Embryonic facial prominence (tissue), 1 donor: ENCODE measurements at regions not wholly inside any gene's neighbourhood (a gene's known extent, or its start where the extent isn't known, plus 50 kb on each side); places are given as distances from the start of the nearest gene placed in this dataset.
"Not testable (repeated sequence)": the region's sequence is repeated elsewhere in the genome, so short reads cannot be mapped to it uniquely, and the experiment has no call there.

Source experiments
- DNase-seq: peaks from one replicate; pipeline ENCODE4 v3.0.0-alpha.2; 2016; ENCODE audit errors: extremely low spot score

DNA sequence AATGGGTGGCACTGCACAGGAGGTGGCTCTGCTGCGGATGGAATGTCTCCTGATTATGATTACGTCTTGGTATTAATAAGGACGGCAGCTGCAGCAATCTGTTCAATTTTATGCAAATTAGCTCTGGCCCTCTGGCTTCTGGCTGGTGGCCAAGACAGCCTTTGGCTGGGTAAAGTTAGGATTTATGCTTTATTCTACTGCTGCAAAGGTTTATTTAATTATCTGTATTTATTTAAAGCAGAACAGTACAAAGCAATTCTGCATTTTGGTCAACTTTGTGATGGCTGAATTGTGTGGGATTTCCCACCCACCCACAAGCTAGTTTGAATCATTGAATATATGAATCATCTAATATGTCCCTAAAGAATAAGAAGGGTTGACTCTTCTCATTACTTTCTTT, 745.6 kb upstream of the FAM241A start:
- DNase-seq = no peak

DNA sequence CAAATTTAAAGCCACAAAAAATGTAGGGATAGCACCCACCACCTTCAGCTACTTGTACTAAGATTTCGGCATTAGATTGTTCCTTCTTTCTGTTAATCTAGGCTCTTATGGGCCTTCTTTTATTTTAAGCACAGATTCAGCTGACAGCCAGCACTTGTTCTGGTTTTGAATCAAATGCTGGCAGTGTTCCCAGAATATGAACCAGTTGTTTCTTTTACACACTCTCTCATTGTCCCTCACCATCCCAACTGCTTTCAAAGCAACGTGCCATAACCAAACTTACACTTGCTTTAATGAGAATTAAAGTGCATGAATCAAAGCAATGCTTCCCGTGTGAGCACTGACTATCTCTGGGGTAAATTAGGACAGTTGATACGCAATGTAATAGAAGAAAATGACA, 744.5 kb upstream of the FAM241A start:
- peak; percentile 31 for DNase-seq

DNA sequence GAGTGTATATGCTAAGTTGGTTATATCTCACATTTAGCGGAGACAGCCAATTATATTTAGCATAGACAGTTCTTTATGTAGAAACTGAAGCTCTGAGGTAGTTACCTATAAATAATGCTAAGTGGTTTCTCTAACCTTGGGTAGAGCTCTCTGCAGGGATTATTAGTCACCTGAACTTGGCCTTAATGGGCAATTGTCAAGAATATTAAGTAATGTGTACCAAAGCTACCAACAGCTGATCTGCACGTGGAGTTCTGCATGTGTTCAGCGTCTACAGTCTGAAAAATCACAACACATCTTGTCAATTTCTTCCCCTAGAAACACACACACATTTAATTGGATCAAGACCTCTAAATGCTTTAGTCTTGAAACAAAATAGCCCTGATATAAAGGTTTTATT, 740.6 kb upstream of the FAM241A start:
- DNase-seq = no peak

DNA sequence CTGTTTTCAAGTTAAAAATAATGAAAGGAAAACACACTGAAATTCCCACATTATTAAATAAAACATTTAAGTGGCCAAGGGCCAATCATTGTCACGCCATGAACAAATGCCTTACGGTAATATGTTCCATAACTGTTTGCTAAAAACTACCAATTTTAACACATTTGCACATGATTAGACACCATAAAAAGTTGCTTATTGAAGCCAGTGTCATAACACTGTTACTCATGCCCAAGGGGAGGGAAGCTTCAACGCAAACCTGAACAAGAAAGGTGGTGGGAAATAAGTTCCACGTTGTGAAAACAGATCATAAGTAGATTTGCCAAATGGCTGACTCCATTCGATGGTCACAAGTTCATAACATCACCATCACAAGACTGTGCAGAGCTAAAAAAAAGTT, 739.3 kb upstream of the FAM241A start:
- no peak for DNase-seq

DNA sequence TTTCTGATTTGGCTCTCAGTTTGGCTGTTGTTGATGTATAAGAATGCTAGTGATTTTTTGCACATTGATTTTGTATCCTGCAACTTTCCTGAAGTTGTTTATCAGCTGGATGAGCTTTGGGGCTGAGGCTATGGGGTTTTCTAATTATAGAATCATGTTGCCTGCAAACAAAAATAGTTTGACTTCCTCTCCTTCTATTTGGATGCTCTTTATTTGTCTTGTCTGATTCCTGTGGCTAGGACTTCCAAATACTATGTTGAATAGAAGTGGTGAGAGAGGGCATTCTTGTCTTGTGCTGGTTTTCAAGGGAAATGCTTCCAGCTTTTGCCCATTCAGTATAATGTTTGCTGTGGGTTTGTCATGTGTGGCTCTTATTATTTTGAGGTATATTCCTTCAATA, 734.7 kb upstream of the FAM241A start:
- no peak for DNase-seq

DNA sequence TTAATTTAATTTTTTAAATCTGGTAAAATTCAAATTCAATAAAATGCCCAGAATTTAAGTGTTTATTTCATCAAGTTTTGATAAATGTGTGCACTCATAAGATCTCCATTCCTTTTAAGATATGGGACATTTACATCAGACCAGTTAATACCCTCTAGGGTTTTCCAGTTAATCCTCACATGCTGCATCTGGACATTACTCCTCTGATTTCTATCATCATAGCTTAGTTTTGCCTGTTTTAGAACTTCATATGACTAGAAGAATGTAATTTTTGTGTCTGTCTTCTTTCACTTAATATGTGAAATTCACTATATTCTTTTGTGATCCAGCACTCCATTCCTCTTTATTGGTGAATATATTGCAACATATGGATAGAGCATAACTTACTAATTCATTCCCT, 727.7 kb upstream of the FAM241A start:
- no peak for DNase-seq

DNA sequence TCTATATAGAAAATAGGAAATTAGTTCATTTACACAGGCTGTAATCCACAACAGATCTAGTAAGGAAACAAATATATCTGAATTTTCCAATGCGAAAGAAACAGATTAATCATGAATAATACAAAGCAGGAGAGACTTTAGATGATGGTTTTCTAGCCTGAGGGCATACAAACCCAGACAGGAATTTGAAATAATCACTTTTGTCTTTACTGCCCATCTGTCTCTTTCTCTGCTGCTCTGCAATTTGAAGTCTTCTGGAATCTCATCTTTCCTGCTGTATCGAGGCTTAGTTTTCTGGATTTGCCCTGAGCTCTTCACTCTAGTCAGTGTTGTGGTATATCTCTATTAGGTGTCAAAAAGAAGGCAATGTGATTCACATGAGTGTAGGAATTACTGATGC, 711.8 kb upstream of the FAM241A start:
- no peak for DNase-seq

DNA sequence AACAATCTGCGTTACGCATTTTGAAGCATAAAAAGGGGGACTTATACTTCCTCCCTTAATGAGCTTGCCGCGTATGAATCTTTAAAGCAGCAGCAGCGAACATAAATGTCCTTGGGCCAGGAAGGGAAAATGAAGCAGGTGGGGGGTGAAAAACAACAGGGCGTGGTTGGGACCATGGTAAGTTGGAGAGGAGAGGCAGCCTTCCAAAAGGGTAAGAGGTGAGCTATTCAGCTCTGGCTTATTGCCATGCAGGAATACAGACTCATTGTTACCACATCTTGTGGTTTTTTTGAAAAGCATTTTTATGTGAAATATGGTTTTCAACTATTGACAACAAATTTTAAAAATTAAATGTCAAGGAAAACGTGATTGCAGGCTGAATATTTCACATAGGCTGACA, 710.7 kb upstream of the FAM241A start:
- DNase-seq = no peak

DNA sequence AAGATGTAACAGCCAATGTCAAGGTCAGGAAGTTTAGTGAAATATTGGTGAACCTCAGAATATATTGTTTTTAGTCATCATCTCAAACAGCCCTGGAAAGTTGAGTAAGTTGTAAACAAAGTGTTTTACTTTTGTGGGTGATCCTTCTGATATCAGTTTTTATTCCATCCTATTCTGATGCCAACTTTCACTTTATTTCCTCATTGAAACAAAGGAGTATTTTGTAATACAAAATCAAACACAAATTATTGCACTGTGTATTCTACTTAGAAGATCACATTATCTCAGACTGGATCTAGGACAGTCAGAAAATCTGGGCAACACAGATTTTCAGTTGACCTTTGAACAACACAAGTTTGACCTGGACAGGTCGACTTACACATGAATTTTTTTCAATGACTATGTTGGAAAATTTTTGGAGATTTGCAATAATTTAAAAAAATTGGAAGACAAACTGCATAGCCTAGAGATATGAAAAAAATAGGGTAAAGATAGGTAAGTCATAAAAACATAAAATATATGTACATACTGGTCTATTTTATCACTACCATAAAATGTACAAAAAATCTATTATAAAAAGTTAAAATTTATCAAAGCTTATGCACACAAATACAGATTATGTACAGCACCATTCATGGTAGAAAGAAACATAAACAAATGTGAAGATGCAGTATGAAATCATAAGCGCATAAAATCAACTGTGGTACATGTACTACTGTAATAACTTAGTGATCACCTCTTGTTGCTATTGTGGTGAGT, 709.1 kb upstream of the FAM241A start:
- DNase-seq = no peak

DNA sequence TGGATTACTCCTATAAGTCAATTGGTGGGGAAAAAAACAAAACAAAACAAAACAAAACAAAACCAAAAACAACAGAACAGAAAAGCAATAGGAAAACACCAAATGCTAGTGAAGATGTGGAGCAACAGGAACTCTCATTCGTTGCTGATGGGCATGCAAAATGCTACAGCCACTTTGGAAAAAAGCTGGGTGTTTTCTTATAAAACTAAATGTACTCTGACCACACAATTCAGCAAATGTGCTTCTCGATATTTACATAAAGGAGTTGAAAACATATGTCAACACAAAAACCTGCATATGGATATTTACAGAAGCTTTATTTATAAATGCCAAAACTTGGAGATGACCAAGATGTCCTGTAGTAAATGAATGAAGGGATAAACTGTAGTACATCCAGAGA, 703.6 kb upstream of the FAM241A start:
- no peak for DNase-seq

DNA sequence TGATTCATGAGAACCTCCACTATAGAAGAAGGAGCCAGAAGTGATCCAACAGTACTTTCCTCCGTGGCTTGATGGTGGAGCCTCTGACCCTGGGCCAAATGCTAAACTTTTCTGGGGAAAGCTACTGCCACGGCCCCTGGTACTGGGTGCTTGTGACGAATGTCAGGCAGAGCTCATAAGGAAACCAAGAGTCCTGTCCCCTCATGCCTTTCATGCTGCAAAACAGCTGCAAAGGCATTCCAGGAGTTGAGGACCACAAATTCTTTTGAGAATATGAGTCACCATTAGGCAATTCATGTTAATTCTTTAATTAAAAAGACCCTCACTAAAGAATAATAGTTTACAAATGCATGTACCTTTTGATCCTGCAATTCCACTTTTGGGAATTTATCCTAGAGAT, 700.4 kb upstream of the FAM241A start:
- DNase-seq = not testable (repeated sequence)

DNA sequence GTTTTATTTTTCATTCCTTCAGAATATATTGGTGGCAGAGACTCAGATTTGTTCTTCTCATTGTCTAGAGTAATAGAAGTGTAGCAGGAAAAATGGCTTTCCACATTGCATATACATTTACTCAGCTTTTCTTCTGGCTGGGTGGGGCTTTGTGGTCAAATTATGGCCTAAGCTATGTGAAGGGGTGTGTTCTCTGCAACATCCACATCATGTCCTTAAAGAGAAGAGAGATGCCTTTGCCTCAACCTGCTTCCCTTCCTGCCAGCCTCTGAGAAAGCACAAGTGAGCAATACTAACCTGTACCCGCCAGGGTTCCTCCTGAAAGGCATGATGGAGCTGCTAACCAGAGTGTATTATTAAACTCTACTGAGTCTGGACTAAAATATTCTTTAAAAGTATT, 695.6 kb upstream of the FAM241A start:
- no peak for DNase-seq

DNA sequence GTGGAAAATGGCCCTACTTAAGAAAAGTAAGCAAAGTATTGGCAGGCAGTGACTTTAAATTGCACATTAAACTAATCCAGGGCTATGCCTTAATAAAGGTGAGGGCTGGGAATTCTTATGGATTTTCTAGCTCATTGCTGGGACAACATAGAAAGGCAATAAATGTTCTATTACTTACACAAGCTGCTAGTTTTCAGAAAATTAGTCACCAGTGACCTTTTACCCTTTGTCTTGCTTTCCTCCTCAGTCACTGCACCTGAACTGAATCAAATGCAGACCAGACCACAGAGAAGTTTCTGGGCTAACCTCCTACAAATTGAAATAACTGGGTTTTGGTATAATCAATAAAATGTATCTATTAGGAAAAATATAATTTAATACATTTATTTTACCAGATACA, 694.4 kb upstream of the FAM241A start:
- DNase-seq = no peak

DNA sequence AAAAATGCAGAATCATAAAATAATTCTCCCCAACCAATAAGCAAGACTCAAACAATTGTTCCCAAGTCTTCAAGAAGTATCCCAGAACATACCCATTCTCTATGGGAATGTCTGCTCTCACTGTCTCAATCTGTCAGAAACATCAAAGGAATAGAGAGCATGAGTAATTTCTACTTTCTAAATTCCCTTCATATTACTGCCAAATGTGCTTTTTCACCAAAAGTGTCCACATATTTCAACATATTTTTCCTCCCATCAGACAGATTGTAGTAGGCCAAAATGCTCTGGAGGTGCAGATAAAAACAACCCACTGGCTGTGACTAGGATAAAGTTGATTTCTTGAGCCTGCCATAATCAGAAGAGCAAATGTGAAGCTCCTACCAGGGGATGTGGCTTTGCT, 692.0 kb upstream of the FAM241A start:
- DNase-seq = no peak

DNA sequence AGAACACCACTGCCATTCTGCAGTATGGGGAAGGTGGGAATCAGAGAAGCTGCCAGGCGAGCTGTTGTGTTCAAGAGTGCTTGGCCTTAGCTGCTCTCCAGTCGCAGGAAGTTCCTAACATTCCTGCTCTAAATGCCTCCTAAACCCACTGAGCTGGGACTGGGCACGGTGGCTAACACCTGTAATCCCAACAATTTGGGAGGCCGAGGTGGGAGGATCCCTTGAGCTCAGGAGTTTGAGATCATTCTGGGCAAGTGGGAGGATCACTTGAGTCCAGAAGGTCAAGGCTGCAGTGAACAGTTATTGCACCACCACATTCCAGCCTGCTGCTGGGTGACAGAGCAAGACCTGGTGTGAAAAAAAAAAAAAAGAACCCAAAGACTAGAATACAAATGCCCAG, 690.3 kb upstream of the FAM241A start:
- no peak for DNase-seq

DNA sequence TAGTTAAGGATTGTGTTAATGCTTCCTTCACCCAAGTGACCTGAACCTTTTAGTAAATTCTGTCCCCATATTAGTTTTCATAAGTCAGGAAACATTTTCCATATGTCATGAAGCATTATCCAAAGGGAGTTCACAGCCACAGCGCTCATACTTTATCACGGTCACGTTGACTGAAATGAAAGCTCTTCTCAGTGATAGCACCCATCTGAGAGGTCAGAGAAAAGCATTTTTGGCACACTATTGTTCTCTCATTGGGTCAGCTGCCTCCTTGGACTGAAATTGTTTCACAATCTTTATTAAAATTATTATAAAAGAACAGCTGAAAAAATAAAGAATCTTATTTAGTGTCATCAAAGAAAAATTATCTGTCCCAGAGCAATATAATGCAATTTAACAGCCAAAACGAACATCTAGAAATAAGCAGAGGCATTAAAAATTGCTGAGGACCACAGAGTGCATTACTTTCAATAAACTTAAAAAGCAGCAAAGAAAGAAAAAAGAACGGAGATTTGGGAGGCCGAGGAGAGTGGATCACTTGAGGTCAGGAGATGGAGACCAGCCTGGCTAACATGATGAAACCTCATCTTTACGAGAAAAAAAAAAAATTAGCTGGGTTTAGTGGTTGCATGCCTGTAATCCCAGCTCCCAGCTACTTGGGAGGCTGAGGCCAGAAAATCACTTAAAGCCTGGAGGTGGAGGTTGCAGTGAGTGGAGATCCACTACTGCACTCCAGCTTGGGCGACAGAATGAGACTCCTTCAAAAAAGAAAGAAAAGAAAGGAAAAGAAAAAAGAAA, 680.8 kb upstream of the FAM241A start:
- DNase-seq = no peak

DNA sequence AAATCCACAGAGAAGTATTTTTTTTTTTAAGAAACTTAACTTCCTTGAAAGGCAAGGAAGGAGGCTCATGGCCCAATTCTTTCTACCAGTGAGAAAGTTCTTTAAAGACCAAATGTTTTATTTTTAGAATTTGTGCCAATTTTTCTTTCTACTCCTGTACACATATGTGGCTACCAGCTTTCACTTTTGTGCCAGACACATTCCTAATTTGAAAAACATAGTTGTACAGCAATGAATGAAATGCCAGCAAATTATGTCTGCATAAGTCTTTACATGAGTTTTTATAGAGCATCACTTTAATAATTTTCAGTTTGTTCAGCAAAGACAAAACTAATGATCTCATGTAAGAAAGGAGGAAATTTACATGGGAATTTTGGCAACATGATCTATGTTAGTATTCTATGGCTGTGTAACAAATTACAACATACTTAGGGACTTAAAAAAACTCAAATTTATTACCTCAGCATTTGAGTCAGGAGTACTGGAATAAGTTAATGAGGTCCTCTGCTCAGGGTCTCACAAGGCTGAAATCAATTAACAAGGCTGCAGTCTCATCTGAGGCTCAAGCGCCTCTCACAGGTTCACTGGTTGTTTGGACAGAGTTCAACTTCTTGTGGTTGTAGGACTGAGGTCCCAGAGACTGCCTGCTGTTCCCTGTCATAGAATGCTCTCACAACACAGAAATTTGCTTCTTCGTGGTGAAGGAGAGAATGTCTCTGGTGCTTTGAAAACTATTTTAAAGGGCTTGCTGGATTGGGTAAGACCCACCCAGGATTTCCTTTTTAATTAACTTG, 678.2 kb upstream of the FAM241A start:
- DNase-seq = no peak

DNA sequence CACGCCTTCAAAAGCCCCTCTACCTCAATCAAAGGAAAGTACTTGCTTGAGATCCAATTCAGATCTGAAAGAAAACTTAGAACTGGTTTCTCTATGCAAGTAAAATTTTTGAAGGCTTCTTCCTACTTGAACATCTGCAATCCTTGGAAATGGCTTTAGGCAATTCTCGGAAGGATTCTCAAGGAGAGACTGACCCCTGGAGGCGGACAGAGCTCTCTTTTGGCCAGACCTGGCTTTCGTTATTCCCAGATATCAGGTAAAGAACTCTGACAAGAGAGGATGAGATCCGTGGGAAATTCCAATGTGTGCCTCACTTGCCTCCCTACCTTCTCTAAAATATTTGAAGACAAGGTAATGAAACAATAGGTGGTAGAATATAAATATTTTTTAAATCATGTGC, 670.3 kb upstream of the FAM241A start:
- DNase-seq = no peak

DNA sequence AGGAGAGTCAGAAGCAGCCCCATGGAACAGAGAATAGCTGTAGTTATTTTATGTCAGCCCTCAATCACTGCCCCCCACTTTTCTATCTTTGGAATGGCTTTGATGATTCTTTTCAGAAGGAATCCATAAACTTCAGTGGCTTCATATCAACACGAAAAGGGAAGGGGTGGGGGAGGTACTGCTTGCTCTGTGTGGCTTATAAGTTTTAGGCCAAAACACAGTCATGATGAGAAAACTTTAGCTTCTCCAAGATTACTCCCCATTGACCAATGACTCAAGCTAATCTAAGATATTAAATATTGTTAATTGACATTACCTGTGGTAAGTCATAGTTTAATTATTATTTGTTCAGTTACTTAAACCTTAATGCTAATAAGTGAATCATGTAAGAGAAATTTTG, 669.6 kb upstream of the FAM241A start:
- DNase-seq = no peak

DNA sequence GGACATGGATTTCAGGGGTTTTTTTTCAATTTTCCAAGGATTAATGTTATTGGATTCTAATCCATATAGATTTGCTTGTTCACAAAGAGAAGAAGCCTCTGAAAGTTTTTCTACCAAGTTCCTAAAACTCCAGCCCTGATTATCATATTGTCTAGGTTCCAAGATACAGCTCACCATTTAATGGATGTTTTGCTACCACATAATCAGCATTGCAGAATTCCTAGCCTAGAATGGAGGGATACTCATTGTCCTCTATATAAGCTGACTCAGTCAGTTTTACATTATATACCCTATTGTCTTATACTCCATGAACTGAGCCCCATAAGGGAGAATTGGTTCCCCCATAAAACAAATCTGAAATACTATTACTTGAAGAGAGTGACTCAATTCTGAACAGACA, 664.7 kb upstream of the FAM241A start:
- no peak for DNase-seq

DNA sequence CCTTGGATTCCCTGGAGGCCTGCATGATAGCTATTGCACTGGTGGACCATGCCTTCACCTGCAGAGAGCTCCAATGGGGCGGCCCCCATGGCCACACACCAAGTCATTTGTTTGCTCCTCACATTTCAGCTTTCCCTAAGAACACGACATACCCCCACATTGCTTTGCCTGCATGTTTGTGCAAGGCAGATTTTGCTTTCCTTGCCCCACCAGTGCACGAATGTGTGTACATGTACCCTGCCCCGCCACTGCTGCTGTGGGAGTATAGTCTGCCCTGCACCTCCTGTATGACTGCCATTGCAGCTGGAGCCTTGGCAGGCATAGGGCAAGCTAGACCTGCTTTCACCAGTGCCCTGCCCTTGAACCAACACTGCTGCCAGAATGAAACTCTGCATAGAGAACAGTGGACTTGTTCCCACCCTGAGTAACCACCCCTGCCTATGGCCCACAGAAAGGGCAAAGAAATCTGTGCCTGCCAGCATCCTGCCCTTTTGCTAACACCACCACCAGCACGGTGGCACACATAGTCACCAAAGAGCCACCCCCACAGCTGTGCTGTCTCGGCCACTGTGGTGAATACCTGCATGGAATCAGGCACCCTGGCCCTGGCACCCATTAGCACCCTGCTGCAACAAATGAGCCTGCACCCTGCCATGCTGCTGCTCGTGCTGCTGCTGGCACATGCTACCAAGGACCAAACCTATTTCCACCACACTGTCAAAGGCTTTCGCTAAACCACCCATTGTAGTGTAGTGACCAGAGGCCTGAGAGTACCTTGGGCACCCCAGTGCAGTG, 661.7 kb upstream of the FAM241A start:
- no peak for DNase-seq

DNA sequence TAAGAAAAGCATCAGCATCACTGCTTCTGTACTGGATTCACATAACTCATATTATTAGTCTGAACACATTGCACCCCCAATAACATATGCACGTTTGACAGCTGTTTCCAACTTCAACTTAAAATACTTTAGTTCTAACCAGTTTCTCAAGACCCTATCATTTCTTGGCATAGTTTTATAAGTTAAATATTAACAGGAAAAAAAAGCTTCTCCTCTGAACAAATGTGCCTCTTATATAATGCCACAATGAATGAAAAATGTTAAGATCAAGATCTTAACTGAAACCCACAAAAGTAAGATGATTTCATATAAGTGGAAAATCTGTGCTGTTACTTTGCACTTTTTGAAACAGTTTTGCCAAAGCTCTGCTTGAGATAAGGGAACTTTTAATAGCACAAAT, 652.8 kb upstream of the FAM241A start:
- DNase-seq = no peak
